ENCODE measurements at regions not wholly inside any gene's neighbourhood (a gene's known extent, or its start where the extent isn't known, plus 50 kb on each side); places are given as distances from the start of the nearest gene placed in this dataset.

DNA sequence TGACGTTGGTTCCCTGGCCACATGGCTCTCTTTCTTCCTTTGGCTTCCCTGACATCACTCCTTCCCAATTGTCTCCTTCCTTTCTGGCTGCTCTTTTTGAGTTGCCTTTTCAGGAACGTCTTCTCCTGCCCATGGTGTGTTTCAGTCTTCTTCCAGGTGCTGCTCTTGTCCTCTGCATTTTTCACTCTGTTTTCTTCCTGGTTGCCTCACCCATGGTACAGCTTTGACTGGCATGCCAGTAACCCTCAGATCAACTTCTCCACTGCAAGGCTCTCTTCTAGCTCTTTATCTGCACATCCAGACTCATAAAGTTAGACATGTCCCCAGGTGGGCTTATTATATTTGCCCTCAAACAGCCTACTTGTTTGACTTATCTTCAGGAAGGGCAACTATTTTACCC lies 91.0 kb upstream of the ANKH start:
- DNase-seq = no peak

DNA sequence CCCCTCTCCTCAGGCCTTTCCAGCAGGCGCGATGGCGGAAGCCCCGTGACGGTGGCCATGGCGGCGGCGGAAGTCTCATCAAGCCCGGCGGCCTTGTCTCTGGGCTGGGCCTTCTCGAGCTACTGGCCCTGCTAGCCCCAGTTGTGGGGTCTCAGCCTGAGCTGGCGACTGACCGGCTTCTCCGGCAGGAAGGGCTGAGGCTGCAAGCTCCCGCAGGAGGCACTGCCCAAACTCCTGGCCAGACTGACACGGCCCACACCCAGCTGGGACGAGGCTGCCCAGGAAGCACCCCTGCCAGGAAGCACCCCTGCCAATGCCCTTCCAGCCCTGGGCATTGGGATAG lies 88.5 kb upstream of the ANKH start:
- DNase-seq = no peak

DNA sequence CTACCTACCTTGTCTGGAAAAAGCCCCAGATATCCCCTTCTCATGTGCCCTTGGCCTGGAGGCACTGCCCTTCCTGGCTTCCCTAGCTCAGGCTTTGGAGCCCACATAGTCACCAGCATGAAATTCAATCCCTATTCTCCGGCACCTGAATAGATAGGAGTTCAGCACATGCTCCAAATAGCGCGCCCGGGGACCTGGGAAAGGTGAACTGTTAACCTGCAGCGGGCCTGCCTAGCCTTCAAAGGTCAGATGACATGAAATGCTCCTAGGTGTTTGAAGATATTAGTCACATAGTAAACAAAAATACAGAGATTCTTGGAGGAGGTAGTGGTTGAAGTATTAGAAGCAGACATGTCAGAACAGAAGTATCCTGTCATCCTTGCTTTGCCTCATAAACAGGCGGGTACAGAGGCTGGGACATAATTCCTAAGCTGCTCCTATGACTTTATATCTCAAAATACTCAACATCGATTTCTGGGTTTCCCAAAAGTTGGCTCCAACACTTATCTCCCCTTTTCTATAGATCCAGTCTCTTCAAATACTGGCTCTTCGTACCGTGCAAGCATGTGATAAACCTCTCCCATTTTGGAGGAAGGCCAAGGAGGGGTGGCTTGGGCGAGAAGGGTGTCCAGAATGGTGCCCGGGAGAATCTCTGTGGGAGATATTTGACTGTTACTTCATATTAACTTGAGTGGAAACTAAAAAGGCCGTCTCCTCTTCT lies 88.0 kb upstream of the ANKH start:
- peak; percentile 24 for DNase-seq

DNA sequence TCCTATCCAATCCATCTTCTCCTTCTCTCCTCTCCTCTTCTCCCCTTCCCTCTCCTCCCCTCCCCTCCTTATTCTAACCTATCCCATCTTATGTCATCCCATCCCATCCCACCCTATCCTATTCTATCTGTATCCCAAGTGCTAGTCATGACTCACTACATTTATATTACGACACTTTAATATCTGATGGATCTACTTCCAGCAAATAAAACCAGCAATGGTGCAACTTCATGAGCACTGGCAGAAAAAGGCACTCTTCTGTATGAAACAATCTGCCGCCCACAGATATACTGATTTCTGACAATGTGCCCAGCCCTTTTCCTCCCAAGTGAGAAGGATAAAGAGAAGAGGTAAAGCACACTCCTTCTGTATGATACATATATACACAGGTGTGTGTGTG lies 86.6 kb upstream of the ANKH start:
- DNase-seq = no peak

DNA sequence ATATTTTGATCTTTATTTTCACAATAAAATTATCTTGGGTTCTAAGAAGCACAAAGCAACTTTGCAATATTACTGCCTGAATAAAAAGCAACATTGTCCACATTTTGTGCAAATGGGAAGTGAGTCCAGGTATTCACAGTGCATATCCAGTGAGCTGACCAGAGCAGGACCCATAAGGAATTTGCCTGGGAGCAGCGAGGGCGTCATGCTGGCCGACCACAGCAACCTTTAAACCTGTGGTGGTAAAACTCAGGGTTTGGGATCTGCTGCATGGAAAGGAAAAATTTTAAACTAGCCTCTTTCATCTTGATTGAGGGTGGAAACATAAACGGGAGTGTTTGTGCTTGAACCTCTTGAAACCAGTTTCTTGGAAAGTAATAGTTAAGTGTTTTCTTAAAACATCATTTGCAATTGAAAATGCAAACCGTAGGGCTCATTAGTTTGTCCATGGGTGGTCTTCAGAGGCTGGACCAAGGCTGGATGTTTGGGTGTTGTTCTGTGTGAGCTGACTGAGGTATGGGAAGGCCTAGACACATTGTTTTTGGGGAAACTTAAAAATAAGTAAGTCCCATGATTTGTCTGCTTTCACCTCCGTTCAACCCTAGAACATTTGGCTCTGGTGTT lies 85.0 kb upstream of the ANKH start:
- DNase-seq = no peak

DNA sequence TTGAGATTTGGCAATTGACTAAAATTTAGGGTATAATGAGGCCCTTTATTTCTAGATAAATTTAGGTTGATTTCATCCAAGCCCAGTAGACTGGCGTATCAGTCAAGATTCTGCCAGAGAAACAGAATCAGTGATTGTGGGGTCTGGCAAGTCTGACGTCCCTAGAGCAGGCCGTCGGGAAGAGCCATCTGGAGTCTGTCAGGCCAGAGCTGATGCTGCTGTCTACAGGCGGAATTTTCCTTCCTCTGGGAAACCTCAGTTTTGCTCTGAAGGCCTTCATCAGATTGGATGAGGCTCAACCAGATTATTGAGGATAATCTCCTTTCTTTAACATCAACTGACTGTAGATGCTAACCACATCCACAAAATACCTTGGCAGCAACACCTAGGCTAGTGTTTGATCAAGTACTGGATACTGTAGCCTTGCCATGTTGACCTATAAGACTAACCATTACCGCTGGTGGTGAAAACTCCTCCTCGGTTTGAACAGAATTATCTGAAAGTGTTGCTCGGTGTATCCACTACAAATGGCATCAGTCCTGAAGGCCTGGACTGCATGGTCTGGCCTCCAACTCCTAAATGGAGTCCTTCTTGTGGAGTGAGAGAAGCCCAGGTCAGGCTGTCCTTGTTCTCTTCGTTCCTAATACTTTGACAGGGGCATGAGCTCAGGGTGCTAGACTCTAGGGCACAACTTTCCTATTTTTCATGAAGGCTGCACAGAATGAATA lies 83.2 kb upstream of the ANKH start:
- no peak for DNase-seq

DNA sequence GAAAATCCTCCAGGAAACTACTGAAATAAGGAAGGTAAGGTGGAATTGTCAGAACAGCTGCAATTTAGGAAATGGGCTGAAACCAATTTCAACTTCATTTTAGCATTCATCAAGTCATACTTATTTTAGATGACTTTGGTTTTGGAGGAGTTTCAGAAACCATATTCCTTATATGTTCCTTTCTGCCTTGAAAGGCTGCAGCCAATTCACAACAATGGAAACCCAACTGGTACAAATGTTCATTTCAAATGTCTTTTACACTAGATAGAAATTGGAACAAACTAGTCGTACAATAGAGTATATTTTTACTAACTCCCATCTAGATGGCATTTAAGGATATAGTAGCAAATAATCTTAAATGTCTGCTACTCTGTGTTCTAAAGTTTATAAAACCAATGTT lies 82.6 kb upstream of the ANKH start:
- no peak for DNase-seq

DNA sequence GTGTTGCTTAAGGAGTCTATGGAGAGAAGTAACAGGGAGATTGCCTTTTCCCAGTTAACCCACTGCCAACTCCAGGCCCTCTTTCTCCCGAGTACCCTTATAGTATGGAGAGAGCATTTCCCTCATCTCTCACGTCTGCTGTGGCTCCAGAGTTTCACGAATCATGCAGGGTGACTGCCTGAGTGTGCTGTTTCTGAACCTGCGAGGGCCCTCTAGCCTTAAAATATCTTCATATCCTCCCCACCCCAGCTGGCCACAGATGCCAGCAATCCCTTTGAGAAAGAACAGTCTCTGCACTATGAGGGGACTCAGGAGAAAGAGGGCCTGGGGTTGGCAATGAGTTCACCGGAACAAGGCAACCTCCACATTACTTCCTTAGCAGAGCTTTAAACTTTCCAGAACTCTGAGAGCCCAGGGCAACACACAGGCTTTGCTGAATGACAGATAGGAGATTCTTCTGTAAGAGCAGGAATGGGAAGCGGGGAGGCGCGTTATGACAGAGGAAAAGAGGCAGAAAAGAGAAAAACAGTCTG lies 81.6 kb upstream of the ANKH start:
- DNase-seq = no peak

DNA sequence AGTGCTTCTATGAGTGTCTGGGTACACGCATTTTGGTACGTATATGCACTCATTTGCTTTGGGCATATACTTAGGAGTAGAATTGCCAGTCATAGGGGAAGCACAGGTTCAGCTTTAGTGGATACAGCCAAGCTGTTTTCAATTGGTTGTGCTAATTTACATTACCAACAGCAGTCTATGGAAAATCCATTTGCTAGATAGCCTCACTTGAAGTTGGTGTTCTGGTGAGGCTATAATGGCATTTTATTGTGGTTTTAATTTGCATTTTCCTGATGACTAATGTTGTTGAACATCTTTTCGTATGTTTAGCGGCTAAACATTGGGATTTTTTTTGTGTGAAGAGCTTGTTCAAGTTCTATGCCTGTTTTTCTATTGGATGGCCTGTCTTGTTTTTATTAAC lies 76.8 kb upstream of the ANKH start:
- DNase-seq = no peak

DNA sequence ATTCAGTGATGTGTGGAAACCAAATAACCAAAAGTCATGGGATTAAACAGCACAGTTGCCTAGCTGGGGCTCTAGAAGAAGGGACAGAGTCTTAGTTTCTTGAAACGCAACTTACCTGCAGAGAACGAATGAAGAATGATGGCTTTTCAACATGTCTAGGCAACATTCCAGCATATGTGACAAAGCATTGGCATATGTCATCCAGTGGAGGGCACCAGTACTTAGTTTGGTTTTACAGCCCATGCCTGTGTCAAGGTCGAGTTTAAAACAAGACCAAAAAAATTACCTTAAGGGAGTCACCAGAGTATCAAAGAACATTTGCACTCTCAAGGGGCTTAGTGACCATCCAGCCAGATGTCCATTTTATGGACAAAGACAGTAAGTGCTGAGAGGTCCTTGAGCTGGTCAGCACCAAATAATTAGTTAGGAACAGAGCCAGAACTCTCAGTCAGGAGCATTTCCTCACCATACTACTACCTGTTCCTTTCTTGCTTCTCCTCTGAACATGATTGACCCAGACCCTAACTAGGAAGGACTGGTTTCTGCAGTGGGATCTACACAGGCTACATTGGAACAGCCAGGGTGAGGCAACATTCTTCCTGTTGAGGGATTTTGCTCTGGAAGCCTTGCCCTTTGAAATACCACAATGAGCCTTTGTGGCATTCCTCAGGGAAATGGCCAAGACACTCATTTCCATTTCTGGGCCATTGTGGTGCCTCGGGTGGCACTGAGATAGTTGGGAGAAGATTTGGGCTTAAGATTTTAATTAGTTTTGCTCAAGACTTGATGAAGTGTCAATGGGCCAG lies 75.4 kb upstream of the ANKH start:
- DNase-seq = peak; percentile 20

DNA sequence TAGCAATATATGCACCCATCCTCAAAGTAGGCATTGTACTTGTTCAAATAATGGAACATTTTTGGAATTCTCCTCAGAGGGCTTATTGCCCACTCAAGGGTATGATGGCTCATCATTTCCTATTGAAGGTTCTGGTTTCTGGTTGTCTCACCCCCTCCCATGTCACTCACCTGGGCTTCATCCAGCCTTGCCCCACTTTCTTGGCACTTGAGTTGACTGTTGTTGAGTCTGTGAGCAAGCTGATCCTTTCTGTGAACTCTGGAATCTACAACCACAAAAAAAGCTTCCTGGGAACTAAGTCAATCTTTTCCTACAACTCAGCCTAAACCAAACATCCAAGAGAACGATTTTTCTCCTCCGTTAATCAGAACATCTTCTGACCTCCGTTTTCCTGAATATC lies 73.9 kb upstream of the ANKH start:
- no peak for DNase-seq

DNA sequence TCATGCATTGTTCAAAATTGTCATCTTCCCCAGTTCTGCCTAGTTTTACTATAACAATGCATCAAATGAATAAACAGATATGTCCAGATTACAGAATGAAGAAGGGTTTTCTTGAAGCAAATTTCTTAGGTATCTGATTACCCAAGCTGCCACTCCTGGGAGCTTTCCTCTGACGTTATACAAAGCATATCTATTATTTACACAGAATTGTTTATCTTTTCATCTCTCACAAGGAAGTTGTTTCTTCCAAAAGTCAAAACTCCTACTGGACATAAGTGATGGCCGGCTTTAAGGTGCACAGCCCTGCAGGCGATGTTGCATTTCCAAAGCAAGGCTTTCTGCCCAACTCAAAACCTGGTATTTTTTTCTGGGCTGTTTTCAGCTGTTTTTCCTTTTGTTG lies 73.4 kb upstream of the ANKH start:
- no peak for DNase-seq

DNA sequence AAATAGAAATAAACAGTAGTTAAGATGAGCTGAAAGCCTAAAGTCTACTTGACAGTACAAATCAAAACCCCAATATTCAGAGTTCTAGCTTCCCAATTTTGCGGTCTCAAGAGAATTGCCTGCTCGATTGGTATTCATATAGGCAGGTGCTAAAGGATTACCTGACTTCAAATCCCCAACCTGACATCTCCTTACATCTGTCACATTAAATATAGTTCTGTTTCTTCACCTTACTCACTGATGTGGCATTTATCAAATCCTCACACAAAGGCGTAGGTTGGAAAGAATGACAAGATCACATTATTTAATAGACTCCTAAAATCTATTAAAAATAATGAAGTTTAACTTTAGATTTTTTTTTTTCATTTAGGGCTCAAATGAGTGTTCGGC lies 72.8 kb upstream of the ANKH start:
- no peak for DNase-seq

DNA sequence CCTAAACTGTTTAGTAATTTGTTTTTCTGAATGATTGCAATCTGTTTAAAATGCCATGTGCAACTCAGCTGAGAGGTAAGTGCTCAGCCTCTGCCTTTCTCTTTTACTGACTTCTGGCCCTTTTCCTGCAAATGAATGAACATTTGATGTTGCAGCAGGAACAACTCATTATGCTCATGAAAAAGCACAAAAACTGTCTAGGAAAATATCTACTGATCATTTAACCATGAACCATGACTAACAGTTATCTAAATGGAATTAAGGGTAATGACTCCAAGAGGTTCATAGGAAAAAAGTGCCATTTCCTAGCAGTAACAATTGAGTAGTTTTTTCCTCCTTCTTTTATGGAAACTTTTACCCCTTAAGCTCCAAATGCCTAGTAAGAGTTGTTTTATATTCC lies 70.6 kb upstream of the ANKH start:
- DNase-seq = no peak

DNA sequence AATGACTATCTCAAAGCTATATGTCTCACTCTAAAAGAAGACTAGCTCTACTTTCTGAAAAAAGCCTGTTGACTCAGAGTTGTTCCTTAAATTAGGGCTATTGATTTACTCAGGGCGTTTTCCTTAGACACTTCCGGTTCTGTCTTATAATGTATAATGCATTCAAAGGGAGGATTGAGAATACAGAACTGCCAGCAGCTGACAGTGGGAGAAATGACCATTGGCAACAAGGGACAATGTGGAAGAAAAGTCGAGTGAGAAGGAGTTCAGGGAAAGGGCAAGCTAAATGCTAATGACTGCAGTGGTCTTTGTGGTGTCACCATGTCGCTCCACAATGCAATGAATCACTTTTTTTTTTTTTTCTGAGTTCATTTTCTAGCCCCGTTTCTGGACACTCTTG lies 65.7 kb upstream of the ANKH start:
- DNase-seq = peak; percentile 17

DNA sequence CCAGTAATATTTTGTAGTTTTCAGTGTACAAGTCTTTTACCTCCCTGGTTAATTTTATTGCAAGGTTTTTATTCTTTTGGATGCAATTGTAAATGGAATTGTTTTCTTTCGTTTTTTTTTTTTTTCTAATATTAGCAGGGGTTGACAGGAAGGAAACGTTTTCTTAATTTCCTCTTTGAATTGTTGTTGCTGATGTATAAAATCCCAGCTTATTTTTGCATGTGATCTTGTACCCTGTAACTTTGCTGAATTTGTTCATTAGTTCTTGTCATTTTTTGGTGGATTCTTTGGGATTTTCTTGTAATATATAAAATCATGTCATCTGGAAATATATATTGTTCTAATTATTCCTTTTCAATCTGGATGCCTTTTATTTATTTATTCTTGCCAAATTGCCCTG lies 65.0 kb upstream of the ANKH start:
- DNase-seq = no peak

DNA sequence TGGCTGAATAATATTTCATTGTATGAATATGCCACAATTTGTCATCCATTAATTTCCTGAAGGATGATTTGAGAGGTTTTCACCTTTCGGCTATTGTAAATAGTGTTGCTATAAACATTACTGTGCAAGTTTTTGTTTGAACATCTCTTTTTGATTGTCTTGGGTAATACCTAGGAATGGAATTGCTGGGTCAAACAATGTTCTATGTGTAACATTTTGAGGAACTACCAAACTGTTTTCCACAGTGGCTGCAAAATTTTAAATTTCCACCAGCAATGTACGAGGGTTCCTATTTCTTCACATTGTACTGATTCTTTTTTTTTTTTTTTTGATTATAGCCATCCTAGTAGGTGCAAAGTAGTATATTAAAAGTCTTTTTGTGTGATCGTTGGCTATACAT lies 63.8 kb upstream of the ANKH start:
- DNase-seq = no peak

DNA sequence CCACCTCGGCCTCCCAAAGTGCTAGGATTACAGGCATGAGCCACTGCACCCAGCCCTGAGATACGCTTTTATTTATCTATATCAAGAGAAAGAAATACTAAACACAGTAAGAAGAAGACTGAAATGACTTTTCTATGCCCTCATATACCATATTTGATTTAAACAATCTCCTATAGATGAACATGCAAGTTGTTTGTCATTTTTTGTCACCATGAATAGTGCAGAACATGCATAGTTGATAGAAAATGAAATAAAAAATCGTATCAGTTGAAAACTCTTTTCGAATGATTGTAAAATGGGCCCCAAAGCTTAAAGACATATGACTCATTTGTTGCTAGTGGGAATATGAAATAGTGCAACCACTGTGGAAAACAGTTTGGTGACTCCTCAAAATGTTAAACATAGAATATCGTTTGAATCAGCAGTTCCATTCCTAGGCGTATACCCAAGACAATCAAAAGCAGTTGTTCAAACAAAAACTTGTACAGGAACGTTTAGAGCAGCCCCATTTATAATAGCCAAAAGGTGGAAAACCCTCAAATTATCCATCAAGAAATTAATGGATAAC lies 61.4 kb upstream of the ANKH start:
- DNase-seq = no peak

DNA sequence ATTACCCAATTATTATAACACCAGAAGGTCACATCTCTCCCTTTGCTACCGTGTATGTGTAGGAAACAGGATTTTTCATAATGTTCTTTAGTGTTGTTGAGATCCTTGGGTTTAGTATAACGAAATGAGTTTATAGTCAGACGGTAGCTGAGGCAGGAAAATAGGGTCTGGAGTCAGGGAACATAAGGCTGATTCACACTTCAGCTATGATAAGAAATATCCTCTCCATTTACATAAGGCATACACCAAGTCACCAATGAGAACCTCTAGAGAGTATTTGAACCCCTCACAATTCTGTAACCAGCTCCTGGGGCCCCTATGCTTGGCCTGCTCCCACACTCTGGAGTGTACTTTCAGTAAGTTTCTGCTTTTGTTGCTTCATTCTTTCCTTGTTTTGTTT lies 58.9 kb upstream of the ANKH start:
- DNase-seq = no peak

DNA sequence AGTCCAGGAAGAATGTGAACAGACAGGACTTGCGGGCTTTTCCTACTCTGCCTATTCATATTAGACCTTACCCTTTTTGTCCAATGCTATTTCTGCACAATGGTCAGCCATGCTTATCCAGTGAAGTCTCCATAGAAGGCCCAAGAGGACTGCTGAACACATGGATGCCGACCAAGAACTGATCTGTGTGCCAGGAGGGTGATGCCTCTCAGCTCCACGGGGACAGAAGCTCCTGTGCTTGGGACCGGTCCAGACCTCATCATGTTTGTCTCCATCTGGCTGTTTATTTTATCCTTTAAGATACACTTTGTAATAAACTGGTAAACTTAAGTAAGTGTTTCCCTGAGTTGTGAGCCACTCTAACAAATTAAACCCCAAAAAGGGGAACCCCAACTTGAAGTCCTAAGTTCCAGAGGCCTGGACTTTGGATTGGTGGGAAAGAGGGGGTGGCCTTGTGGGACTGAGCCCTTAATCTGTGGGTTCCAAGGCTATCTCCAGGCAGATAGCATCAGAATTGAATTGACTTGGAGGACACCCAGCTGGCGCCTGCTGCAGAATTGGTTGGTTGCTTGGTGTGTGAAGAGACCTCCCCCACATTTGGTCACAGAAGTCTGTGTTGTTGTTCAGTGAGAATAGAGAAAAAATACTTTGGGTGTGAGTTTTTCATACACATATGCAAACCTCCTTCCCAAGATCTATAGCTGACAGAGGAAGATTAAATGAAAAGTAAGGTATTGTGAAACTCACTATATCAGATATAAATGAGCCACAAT lies 57.9 kb upstream of the ANKH start:
- no peak for DNase-seq

DNA sequence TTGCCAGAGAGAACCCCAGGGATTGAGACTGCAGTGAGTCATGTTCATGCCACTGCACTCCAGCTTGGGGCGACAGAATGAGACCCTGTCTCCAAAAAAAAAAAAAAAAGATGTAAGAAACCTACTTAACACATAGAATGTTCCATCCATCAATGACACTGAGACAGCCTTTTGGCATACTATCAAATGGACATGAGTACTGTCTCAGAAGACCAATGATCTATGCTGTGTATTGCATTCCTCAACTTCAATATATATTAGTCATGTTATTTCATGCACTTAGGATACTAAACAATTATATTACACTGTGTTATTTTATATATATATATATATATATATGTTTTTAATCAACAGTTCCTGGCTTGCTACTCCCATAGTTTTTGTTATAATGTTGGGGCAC lies 57.1 kb upstream of the ANKH start:
- no peak for DNase-seq

DNA sequence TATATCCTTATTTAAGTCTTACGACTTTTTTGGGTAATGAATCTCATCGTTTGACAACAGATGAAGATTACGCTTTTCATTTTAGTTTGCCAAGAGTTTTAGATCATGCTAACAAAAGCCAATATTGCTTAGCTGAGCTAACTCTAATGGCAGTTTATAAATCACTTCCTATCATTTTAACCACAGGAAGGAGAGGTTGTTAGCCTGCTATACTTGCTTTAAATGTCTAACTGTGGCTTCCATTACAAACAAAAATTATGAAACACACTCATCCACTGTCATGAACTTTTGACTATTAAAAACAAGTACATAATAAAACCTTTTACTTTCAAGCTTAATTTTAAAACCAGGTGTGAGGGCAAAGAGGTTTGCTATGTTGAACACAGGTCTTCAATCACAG lies 53.7 kb upstream of the ANKH start:
- DNase-seq = no peak

Data from DMS153 (cell line).